Superior temporal gyrus (tissue), 1 donor: ENCODE measurements at regions not wholly inside any gene's neighbourhood (a gene's known extent, or its start where the extent isn't known, plus 50 kb on each side); places are given as distances from the start of the nearest gene placed in this dataset.
"Not testable (repeated sequence)": the region's sequence is repeated elsewhere in the genome, so short reads cannot be mapped to it uniquely, and the experiment has no call there.

ENCODE experiments used
- DNase-seq: peaks from one replicate; pipeline ENCODE4 v3.0.0-alpha.2; 2016; ENCODE audit errors: extremely low spot score

DNA sequence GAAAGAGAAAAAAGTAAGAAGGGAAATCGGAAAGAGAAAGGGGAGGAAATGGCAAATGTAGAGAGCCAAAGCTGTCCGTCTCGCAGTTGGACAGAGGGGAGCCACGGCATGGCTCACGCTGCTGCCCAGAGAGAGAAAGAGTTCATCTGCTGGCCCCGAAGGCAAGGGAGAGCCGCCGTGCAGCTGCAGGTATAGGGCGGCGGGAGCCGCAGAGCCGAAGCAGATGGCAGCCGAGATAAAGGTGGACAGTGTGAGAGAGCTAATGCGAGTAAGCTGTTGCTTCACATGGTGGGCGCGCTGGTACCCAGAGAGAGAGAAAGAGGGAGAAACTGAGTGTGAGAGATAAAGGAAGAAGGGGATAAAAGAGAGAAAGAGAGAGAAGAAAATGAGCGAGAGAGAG lies 188.4 kb upstream of the PPP1R26 start:
- DNase-seq, result no peak

DNA sequence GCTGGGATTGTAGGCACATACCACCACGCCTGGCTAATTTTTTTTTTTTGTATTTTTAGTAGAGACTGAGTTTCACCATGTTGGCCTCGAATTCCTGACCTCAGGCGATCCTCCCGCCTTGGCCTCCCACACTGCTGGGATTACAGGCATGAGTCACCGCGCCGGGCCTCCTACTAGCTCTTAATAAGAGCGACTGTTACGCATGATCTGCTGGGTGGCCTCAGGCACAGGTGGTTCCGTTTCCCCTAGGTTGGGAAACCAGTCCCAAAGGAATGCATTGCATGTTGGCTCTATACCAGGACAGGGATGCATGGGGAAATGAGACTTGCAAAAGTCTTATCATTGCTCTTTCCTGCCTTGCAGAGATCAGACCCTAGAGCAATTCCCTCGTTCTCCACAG lies 184.7 kb upstream of the PPP1R26 start:
- DNase-seq, result no peak

DNA sequence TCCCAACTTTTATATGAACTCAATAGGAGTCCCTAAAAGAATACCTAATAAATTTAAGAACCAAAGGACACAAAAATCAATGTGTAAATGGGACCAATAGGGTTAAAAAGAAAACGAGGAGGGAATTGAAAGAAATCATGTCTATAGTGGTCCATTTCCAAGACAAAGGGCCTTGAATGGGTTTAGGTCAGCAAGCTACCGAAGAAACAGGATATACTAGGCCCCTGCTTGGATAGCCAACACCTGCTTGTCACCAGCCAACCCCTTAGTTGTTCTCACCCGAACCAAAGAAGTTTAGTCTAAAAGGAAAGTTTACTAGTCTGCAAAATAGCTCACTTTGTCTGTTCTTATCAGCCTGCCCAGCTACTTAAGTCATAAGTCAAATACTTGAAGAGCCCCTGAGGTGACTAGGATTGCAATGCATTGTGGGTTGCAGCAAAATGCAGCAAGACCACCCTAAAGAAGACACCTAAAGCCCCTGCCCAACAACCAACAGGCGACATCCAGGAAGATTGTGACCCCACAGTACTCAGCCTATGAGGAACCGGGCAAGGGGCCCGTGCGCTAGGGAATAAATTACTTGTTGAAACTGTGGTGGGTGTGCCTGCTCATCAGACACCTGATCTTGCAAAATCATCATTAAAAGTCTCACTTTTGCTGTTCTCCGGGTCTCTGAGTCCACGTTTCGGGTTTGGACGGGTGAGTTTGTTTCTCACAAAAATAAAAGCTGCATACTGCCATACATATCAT lies 183.9 kb upstream of the PPP1R26 start:
- no peak for DNase-seq

DNA sequence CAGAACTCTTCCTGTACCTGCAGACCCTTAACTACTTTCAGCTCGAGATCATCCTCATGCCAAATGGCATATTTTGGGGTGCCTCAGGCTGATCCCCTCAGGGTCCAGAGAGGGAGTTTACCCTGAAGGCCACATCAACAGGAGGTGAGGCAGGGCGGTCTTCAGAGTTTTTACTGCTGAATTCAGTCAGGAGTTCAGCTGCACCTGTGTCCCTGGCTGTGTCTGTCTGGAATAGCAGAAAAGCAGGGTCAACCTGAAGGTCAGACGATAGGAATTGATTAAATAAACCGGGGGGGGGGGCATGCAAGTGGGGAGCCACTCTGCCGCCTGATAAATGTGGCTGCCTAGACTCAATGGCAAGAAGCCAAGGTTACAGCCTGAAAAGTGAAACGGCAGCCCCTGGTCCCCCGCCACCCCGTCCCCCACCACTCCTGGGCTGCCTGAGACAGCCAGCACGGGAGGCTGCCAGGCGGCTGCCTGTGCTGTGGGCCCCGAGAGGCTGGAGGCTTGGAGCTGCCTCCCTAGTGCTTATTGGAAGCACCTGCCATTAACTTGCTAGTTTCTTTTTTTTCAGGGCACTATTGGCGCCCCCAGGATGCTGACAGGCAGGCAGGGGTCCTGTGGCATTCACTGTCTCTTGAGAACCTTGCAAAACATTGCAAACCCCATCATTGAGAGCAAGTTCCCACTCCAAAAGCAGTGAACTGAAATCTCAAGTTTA lies 182.7 kb upstream of the PPP1R26 start:
- DNase-seq, result no peak

DNA sequence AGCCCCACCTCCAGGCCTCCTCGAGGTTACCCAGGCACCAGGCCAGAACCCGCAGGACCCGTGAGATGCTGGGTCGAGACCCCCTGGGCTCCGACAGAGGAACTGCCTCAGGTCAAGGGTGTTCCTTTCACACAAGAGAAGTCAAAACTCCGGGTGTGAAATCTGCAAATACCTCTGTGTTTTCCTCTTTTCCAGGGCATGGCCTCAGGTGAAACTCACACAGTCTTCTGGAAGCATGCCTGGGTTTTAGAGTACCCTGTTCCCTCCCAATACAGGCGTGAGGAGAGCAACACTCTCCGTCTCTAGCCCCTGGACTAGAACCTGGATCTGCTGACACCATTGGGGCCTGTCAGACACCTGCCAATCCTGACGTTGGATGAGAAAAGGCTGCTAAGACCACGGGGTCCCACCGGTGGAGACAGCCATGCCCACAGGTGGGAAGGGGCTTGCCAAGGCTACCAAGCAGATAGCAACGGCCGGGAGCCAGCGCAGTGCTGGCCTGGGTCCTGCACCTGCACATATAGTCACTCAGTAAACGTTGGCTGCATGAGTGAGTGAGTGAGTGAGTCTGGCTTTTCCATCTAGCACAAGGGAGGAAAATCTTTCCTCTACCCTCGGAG lies 182.0 kb upstream of the PPP1R26 start:
- no peak for DNase-seq

DNA sequence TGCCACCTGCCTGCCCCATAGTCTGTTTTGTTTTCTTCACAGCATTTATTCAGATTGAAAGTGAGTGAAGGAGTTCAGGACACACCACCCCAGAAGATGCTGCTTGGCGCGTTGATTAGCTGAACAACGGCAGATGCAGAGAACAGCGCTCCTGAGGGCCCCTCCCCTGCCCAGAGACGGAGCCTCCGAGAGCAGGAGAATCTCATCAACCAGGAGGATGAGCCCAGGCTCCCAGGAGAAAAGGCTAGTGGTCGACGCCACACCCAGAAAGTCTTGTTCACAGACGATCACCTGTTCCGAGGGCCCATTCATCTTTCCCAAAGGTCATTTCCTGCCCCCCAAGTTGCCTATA lies 180.4 kb upstream of the PPP1R26 start:
- DNase-seq, result no peak

DNA sequence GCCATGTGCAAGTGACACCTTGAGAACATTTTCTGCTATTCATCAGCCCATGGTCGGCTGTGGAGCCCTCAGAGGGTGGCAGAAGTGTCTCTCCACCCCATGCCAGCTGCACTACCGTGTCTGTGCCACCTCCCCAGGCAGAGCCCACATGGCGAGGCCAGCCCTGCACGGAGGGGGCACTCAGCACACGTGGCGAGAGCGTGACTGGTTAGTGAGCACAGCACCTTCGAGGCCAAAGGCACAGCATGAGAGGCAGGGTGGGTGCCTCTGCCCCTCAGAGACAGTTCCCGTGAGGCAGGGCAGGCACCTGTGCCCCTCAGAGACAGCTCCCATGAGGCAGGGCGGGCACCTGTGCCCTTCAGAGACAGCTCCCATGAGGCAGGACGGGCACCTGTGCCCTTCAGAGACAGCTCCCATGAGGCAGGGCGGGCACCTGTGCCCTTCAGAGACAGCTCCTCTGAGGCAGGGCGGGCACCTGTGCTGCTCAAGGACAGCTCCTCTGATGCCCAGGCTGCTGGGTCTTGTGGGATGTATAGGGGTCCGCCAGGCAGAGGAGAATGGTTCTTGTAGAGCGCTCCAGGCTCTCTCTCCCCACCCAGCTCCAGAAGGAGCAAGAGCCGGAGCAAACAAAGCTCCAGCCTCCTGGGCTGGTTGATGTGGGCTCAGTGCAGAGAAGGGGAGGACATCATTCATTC lies 179.8 kb upstream of the PPP1R26 start:
- no peak for DNase-seq

DNA sequence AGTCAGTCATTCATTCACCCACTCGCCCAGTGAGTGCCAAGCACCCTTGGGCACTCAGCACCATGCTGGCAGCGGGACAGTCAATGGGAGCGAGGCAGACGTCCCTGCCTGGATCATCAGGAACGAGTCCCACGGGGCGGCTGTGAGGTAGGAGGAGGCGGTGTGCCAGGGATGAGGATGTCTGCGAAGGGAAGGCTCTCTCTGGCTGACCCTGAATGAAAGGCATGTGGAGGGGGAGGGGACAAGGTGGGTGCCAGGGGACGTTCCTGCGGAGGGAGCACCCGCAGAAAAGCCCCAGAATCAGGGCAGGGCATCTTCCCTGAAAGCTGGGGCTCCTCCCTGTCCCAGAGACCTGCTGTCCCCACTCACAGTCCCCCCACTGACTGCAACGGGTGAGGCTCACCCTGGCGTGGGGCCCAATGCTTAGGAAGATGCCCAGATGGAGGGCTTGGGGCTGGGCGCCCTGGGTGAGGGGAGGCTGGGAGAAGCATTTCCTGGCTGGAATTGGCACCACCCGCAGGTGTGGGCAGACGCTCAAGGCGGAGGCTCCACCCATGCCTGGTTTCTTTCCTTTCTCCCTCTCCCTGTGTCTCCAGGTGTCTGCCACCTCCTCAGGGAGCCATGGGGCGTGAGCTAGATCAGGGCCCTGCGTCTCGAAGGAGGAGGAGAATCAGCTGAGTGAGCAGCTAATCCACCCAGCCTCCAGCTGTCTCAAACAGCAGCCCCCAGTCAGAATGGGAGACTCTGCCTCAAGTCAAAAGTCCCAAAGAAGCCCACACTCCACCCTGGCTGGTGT lies 179.0 kb upstream of the PPP1R26 start:
- no peak for DNase-seq

DNA sequence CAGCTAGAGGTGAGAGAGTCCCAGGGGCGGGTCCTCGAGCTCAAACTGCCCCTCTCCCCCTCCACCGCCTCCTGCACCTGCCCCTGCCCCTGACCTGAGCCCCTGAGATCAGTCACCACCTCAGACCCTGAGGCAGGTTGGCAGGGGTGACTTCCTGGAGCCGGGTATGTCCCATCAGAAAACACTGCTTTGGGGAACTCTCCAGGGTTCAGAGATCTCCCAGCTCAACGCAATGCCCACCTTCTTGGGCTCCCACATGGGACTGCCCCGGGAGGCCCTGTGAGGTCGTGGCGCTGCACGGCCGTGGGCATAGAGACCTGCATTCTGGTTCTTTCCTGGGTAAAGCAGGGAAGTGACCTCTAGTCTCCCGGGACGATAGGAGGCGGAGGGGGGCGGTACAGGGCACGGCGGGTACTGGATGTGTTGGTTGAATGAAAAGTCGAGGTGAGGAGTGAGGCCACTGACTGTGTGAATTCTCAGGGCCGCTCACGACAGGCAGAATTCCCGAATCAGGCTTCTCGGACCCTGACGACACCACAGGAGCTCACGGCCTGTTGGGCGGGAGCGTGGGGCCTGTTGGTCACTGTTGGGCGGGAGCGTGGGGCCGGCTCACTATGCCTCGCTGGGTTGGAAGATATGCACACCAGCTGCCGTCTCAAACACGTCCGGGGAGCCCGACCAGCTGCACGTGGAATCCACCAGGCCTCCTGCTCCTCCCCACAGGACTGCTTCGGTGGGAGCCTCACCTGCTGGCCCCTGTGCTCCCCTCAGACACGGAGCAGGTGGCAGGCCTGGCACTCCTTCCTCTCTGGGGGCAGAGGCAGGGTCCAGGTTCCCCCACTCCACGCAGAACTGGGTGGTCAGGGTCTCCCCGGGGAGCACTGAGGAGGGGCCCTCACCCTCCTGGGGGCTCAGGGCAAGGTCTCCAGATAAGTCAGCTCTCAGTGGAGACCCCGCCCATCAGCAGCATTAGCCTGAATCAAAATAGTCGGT lies 178.0 kb upstream of the PPP1R26 start:
- DNase-seq, result no peak

DNA sequence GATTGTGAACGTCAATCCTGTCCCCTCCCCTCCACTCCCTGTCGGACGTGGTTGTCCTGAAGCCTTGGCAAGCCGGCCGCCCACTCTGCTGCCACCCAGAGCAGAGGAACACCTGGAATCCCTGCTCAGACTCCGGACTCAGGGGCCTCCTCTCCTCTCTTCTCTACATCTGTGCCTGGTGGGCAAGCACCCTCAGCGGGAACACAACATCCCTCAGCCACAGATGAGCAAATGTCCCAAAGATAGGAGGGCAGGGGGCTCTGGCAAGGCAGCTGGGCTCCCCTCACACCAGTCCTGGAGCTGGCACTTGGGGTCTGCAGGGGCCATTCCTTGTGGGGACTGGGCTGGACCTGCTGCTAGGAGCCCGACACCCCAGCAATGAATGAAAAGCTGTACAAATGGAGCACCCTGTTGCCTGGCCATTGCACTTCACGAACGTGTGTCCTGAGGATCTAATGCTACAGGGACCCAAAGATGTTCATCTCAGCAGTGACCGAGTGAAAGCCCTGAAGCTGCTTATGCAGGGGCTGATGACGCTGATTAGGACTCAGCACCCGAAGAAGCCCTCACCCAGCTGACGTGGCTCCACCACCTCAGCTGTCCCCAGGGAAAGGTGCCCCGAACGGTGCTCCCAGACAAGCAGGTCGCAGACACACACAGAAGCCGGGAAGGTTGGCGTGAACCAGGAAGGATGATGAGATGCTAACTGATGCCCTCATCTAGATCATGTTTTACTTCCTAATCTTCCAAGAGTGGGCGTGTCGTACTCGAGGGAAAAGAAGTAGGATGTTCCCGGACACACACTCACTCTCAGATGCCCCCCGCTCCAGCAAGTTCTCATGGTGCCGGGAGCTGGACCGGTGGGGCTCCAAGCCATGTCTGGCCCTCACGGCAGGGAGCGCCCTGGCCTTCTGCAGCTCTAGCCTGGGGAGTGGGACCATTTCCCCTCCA lies 177.0 kb upstream of the PPP1R26 start:
- DNase-seq, result no peak

DNA sequence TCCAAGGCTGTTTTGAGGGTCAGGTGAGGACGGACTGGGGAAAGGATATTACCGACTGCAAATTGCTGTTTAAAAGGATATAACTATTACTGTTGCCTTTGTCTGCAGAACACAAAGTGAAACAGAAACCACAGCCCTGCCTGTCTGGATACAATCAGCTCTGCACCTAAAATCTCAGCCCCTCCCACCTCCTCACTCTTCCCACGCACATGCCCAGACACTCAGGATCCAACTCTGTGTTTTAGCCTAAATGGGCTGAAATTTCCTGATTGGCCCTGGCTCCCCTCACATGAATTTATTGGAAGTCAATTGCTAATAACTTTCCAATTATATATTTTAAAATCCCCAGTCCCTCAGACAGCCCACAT lies 176.3 kb upstream of the PPP1R26 start:
- DNase-seq, result no peak

DNA sequence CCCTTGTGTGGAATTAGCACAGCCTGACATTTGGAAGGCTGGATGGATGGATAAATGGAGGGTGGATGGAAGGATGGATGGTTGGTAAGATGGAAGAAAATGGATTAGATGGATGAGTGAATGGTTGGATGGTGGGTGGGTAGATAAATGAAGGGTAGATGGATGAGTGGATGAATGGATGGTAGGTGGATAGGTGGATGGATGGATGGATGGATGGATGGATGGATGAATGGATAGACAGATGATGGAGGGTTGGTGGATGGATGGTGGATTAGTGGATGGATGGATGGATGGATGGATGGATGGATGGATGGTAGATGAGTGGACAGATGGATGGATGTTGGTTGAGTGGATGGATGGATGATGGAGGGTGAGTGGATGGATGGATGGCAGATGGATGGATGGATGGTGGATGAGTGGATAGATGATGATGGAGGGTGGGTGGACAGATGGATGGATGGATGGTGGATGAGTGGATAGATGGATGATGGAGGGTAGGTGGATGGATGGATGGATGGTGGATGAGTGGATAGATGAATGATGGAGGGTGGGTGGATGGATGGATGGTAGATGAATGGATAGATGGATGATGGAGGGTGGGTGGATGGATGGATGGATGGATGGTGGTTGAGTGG lies 175.6 kb upstream of the PPP1R26 start:
- no peak for DNase-seq

DNA sequence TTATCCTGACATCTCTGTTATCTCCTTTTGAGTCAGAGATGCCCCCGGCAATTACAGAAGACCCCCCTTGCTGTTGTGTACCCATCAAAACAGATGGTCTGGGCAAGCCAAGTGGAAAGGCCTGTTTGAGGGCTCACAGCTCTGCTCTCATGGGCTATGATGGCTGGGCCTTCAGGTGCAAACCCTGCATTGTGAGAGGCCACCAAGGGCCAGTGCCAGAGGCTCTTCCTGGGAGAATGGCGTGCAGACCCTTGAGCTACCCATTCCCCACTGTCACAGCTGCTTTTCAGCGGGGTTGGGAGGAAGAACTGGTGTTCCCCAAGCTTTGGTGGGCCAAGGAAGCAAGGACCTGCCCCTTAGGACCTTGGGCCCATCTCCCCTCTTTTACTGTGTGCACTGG lies 174.7 kb upstream of the PPP1R26 start:
- DNase-seq, result no peak

DNA sequence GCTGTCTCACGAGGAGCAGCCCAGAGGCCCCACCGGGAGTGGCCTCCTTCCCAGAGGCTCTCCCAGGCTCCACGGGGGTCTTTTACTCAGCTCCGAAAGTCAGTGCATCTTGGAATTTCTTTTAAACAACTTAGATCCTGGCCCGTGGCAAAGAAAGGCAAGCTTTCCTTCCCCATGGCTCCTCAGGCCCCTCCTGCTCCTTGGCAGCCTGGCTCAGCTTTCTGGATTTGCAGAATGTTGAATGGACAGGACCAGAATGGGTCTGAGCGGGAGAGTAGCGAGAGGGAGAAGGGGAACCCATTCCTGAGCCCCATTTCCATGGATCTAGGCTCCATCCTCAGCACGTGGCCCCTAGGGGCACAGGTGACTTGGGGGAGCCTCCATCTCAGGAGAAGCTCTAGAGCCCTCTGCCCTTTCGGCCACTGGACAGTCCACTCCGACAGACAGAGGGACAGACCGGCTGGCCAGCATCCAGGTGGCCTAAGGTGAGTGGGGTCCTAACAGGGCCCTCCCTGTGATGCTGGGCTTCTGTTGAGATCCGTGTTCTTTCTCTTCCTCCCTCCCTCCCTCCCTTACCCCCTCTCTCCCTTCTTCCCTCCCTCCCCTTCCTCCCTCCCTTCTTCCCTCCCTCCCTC lies 173.9 kb upstream of the PPP1R26 start:
- no peak for DNase-seq

DNA sequence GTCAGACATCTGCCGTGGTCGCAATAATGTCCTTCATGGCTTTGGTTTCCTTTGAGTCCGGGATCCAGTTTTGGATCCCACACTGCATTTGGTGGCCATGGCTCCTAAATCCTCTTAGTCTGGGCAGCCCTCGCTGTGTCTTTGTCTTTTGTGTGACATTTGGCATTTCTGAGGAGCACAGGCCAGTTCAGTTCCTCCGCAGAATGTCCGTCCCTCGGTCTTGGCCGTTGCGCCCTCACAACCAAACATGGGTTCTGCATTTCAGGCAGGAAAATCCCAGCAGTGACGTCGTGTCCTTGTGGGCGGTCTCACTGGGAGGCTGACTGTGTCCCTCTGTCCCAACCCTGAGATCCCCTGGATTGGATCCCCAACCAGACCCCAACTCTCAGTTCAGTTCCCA lies 172.9 kb upstream of the PPP1R26 start:
- no peak for DNase-seq

DNA sequence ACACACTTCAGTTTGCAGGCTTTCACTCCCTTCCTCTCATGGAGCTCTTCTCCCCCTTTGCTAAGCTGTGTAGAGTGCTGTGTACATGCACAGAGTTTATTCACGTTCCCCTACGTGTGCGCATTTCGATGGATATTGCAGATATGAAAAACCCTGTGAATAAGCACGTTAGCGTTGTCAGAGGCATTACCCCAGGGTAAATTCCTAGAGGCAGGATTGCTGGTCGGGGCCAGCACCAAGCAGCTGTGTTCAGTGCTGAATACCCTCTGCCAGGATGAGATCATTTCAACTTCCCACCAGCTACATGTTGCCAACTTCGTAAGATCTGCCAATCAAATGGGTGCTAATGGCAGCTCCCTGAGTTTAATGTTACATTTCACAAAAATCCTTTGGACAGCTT lies 172.3 kb upstream of the PPP1R26 start:
- DNase-seq, result no peak

DNA sequence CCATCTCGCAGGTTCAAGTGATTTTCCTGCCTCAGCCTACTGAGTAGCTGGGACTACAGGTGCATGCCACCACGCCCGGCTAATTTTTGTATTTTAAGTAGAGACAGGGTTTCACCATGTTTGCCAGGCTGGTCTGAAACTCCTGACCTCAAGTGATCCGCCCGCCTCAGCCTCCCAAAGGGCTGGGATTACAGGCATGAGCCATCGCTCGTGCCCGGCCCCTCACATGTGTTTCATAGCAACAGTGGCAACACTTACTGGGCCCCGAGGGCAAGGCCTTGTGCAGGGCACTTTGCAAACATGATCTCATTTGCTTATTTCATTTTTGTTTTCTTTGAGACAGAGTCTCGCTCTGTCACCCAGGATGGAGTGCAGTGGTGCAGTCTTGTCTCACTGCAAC lies 171.7 kb upstream of the PPP1R26 start:
- DNase-seq, result not testable (repeated sequence)
